ENCODE measurements at regions not wholly inside any gene's neighbourhood (a gene's known extent, or its start where the extent isn't known, plus 50 kb on each side); places are given as distances from the start of the nearest gene placed in this dataset.

DNA sequence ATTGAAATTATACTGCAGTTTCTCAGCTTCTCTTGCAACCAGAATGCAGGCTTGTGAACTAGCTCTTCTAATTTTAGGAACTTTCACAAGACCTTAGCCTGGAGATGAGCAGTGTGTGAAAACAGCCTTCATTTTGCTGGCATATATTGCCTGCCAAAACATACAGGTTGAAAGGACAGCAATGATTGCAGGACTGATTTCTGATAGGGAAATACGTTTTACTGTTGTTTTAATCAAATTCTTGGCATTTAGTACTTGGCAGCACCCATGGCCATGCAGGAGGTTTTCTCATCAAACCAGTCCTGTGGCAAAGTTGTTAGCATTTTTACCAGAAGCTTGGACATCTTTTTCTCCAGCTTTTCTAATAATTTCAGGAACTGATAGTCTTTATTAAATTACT is 91.9 kb upstream of the MUCL1 start:
- Histone ChIP-seq H3K9me1 (ENCODE audit: insufficient read depth, low read length) (no peaks in the 10 kb centered on the region), H3K4me1 (ENCODE audit: control insufficient read depth, insufficient read depth, low read length) (no peaks in the 10 kb centered on the region), H3K9ac (ENCODE audit: low read depth, low read length) (no peak overlapping the region), H3K27me3 (ENCODE audit: control insufficient read depth, insufficient read depth, low read length) (no peaks in the 10 kb centered on the region), H4K5ac (ENCODE audit: low read depth, low read length) (no peak overlapping the region), H2BK120ac (ENCODE audit: low read depth, low read length) (no peak overlapping the region), H3K56ac (ENCODE audit: extremely low read depth, insufficient read depth, low read length) (no peak overlapping the region), H4K8ac (ENCODE audit: low read depth in 2 of 2, low read length in 2 of 2) (no peak overlapping the region), H3K4me2 (ENCODE audit: low read depth, low read length) (no peak overlapping the region), H3K4ac (ENCODE audit: low read depth, low read length) (no peak overlapping the region), H2BK15ac (ENCODE audit: low read depth, low read length) (no peak overlapping the region), H2AK9ac (replicated peaks; ENCODE audit: low read depth, low read length, poor library complexity) (no peak overlapping the region), H3K27ac (ENCODE audit: insufficient read depth, low read length) (no peak overlapping the region), H2BK20ac (ENCODE audit: low read depth, low read length) (no peak overlapping the region), H3K9me3 (ENCODE audit: control insufficient read depth, insufficient read depth, low read length) (no peaks in the 10 kb centered on the region), H3K79me1 (ENCODE audit: low read depth in 1 of 2, low read length in 2 of 2) (no peaks in the 10 kb centered on the region), H2BK5ac (ENCODE audit: low read depth, low read length, poor library complexity, severe bottlenecking) (no peak overlapping the region), H4K91ac (ENCODE audit: insufficient read depth, low read depth, low read length) (no peak overlapping the region), H3K4me3 (ENCODE audit: insufficient read depth, low read depth, low read length) (no peak overlapping the region), H3K14ac (replicated peaks; ENCODE audit: low read depth, low read length) (no peak overlapping the region), H3K18ac (ENCODE audit: low read depth, low read length) (no peak overlapping the region), H2AFZ (replicated peaks; ENCODE audit: low read length, poor library complexity) (no peak overlapping the region), H3K36me3 (ENCODE audit: control insufficient read depth, insufficient read depth, low read length) (no peaks in the 10 kb centered on the region), H4K20me1 (ENCODE audit: insufficient read depth, low read length) (no peaks in the 10 kb centered on the region), H2AK5ac (ENCODE audit: low read depth, low read length) (no peak overlapping the region), H3K23ac (ENCODE audit: low read depth, low read length) (no peak overlapping the region)
- intact Hi-C loops (cut with micrococcal nuclease): no loop called here
- TF ChIP-seq MXI1 (IDR thresholded peaks at IDR 0.05; ENCODE audit: borderline replicate concordance, low read depth, low read length): no peak
- TF ChIP-seq, protein P1, sequence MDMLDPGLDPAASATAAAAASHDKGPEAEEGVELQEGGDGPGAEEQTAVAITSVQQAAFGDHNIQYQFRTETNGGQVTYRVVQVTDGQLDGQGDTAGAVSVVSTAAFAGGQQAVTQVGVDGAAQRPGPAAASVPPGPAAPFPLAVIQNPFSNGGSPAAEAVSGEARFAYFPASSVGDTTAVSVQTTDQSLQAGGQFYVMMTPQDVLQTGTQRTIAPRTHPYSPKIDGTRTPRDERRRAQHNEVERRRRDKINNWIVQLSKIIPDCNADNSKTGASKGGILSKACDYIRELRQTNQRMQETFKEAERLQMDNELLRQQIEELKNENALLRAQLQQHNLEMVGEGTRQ (IDR thresholded peaks at IDR 0.05; ENCODE audit: low read depth, low read length): no peak
- TF ChIP-seq MAZ (IDR thresholded peaks at IDR 0.05; ENCODE audit: borderline replicate concordance, low read depth, low read length): no peak
- TF ChIP-seq SMC3 (IDR thresholded peaks at IDR 0.05; ENCODE audit: low read depth, low read length): no peak
- TF ChIP-seq CHD1 (IDR thresholded peaks at IDR 0.05; ENCODE audit: low read depth, low read length): no peak
- TF ChIP-seq, protein P2, sequence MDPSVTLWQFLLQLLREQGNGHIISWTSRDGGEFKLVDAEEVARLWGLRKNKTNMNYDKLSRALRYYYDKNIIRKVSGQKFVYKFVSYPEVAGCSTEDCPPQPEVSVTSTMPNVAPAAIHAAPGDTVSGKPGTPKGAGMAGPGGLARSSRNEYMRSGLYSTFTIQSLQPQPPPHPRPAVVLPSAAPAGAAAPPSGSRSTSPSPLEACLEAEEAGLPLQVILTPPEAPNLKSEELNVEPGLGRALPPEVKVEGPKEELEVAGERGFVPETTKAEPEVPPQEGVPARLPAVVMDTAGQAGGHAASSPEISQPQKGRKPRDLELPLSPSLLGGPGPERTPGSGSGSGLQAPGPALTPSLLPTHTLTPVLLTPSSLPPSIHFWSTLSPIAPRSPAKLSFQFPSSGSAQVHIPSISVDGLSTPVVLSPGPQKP (IDR thresholded peaks at IDR 0.05; ENCODE audit: borderline replicate concordance, low read depth, low read length): no peak
- TF ChIP-seq RFX5 (IDR thresholded peaks at IDR 0.05; ENCODE audit: low read depth, low read length): no peak
- in situ Hi-C loops (cut with MboI; ENCODE audit: low sequenced_read_pairs): loop anchor here (25.0 kb wide), 1 partner anchor 300 kb away; no protein-coding TSS in a partner anchor
- ChIA-PET CTCF (no interaction called here), POLR2A (ENCODE audit: unreplicated experiment) (no interaction called here)
- DNase-seq (no peak), ATAC-seq (ENCODE audit: low read depth) (no peak)
- WGBS, 2 experiments (ENCODE audit: extremely low coverage in 2 of 2, insufficient read length in 1 of 2): no CpG with 5 or more reads among the region's 1 CpG
- dilution Hi-C loops (cut with HindIII; ENCODE audit: low sequenced_read_pairs, unreplicated experiment): no loop called here
- no TSS peak for BruUV-seq (replicated peaks)

All from IMR-90 (cell line).